CD14-positive monocyte (primary cell): ENCODE measurements at regions not wholly inside any gene's neighbourhood (a gene's known extent, or its start where the extent isn't known, plus 50 kb on each side); places are given as distances from the start of the nearest gene placed in this dataset.

ENCODE experiments used
- DNase-seq, 3 donors: peaks; one replicate each; pipeline ENCODE4 v3.0.0-alpha.2; 2011 to 2022
- H2AFZ ChIP-seq: 2 replicates; pipeline ENCODE4 v1.6.0; 2012; ENCODE audit warnings: mild to moderate bottlenecking, low read depth, low read length, inconsistent platforms; ENCODE audit not compliant: insufficient read depth, poor library complexity, severe bottlenecking
- H3K27ac ChIP-seq, 2 donors: 1 replicate in 1 of 2; 2 replicates in 1 of 2; pipeline ENCODE4 v1.5.1; 2012 to 2013; ENCODE audit warnings: low read length in 2 of 2, control low read depth in 1 of 2, inconsistent platforms in 1 of 2, low read depth in 1 of 2, mild to moderate bottlenecking in 1 of 2
- H3K27me3 ChIP-seq, 2 donors: one replicate each; pipeline versions ENCODE4 v1.6.0 to v1.6.1; 2011 to 2013; ENCODE audit warnings: low read length in 2 of 2; ENCODE audit not compliant: control insufficient read depth in 2 of 2, insufficient read depth in 2 of 2
- H3K36me3 ChIP-seq, 2 donors: replicated peaks in 1 of 2; 1 replicate in 1 of 2; 2 replicates in 1 of 2; pipeline versions ENCODE4 v1.5.1 to v1.6.1; 2012 to 2013; ENCODE audit warnings: low read length in 2 of 2, control low read depth in 1 of 2, inconsistent platforms in 1 of 2, mild to moderate bottlenecking in 1 of 2; ENCODE audit not compliant: insufficient read depth in 2 of 2, control insufficient read depth in 1 of 2
- H3K4me1 ChIP-seq, 2 donors: 1 replicate in 1 of 2; 2 replicates in 1 of 2; pipeline versions ENCODE4 v1.5.1 to v1.6.1; 2012 to 2013; ENCODE audit warnings: low read length in 2 of 2, control low read depth in 1 of 2, inconsistent platforms in 1 of 2, mild to moderate bottlenecking in 1 of 2, moderate library complexity in 1 of 2; ENCODE audit not compliant: insufficient read depth in 2 of 2, control insufficient read depth in 1 of 2
- H3K4me2 ChIP-seq: replicated peaks from 2 replicates; pipeline ENCODE3; 2012; ENCODE audit warnings: low read length, moderate library complexity, mild to moderate bottlenecking; ENCODE audit not compliant: poor library complexity, severe bottlenecking; ENCODE audit errors: extremely low read depth
- H3K4me3 ChIP-seq, 3 experiments: fragments of 200-600 bp in 1 of 3; sonication (generic) in 1 of 3; replicated peaks in 1 of 3; 1 replicate in 2 of 3; 2 replicates in 1 of 3; pipeline ENCODE4 v1.5.1; 2011 to 2013; ENCODE audit warnings: low read length in 3 of 3, mild to moderate bottlenecking in 3 of 3, control low read depth in 2 of 3, low read depth in 2 of 3, inconsistent platforms in 1 of 3, moderate library complexity in 1 of 3
- H3K79me2 ChIP-seq: 2 replicates; pipeline ENCODE4 v1.6.0; 2012; ENCODE audit warnings: mild to moderate bottlenecking, control low read depth, inconsistent platforms, low read length, moderate library complexity; ENCODE audit not compliant: insufficient read depth
- H3K9ac ChIP-seq: 2 replicates; pipeline ENCODE4 v1.6.0; 2017; ENCODE audit warnings: low read length, mild to moderate bottlenecking; ENCODE audit not compliant: insufficient read depth, poor library complexity, severe bottlenecking
- H3K9me3 ChIP-seq, 2 donors: replicated peaks in 1 of 2; 1 replicate in 1 of 2; 2 replicates in 1 of 2; pipeline versions ENCODE4 v1.5.1 to v1.6.1; 2012 to 2013; ENCODE audit warnings: low read length in 2 of 2, control low read depth in 1 of 2; ENCODE audit not compliant: control insufficient read depth in 1 of 2, insufficient read depth in 1 of 2
- H4K20me1 ChIP-seq: 2 replicates; pipeline ENCODE4 v1.6.0; 2012; ENCODE audit warnings: mild to moderate bottlenecking, low read length, control low read depth, moderate library complexity; ENCODE audit not compliant: insufficient read depth
- H3K27ac Mint-ChIP-seq, 7 donors: one replicate each; pipeline ENCODE4 v1.8.0; 2020; ENCODE audit warnings: mild to moderate bottlenecking in 7 of 7, mixed read lengths in 7 of 7, moderate library complexity in 6 of 7, inconsistent platforms in 2 of 7
- H3K27me3 Mint-ChIP-seq, 3 donors: one replicate each; pipeline ENCODE4 v1.8.0; 2021 to 2022; ENCODE audit warnings: low read depth in 3 of 3, mild to moderate bottlenecking in 3 of 3, mixed read lengths in 3 of 3, moderate library complexity in 3 of 3, inconsistent platforms in 1 of 3
- H3K36me3 Mint-ChIP-seq, 2 donors: one replicate each; pipeline ENCODE4 v1.8.0; 2020; ENCODE audit warnings: mixed read lengths in 2 of 2, inconsistent platforms in 1 of 2, mild to moderate bottlenecking in 1 of 2
- H3K4me1 Mint-ChIP-seq: one replicate; pipeline ENCODE4 v1.8.0; 2020; ENCODE audit warnings: mild to moderate bottlenecking, mixed read lengths
- H3K4me3 Mint-ChIP-seq, 2 donors: one replicate each; pipeline ENCODE4 v1.8.0; 2020; ENCODE audit warnings: mild to moderate bottlenecking in 2 of 2, mixed read lengths in 2 of 2, moderate library complexity in 1 of 2
- H3K9me3 Mint-ChIP-seq, 7 donors: one replicate each; pipeline ENCODE4 v1.8.0; 2020 to 2022; ENCODE audit warnings: mixed read lengths in 7 of 7, mild to moderate bottlenecking in 6 of 7, moderate library complexity in 6 of 7, inconsistent platforms in 2 of 7
- CTCF ChIP-seq: fragments of 200-600 bp; IDR thresholded peaks from one replicate; pipeline ENCODE4 v1.8.0; 2022; ENCODE audit warnings: antibody characterized with exemption, mild to moderate bottlenecking
- WGBS: methylation state at CpG from one replicate; pipeline ENCODE4 v1.1.5; 2013; ENCODE audit warnings: missing lambda C conversion rate; ENCODE audit not compliant: insufficient coverage; 5-methylcytosine and 5-hydroxymethylcytosine counted together
- intact Hi-C, 2 donors: fragments of 100-400 bp; cut with micrococcal nuclease; formaldehyde crosslinking; loops; one replicate each; pipeline versions ENCODE4 v1.15.0 to v1.15.1; 2023

- H3K4me1 Mint-ChIP-seq, result no peaks in the 10 kb centered on the region
Measured at GRCh38 chr5:67903656-67904055, 311.9 kb upstream of the PIK3R1 start.

GRCh38 chr5:67903121-67903520, 312.4 kb upstream of the PIK3R1 start:
- no peaks in the 10 kb centered on the region for H3K4me1 ChIP-seq
- intact Hi-C loops, result no loop called here
- no peak overlapping the region for H3K9ac ChIP-seq
- TF ChIP-seq CTCF, result no peak
- H3K4me3 Mint-ChIP-seq, result no peak overlapping the region
- WGBS, result no CpG with 5 or more reads among the region's 2 CpGs
- H3K4me1 Mint-ChIP-seq, result no peaks in the 10 kb centered on the region
- no peak overlapping the region for H3K27ac Mint-ChIP-seq
- H3K27me3 ChIP-seq, result no peaks in the 10 kb centered on the region
- no peaks in the 10 kb centered on the region for H3K9me3 ChIP-seq
- H3K4me2 ChIP-seq, result no peak overlapping the region
- no peaks in the 10 kb centered on the region for H3K36me3 ChIP-seq
- H2AFZ ChIP-seq, result no peak overlapping the region
- peaks cover 0 to 2% (median 0%) of the 10 kb centered on the region in 7 donors for H3K9me3 Mint-ChIP-seq
- no peak for DNase-seq
- H3K36me3 Mint-ChIP-seq, result no peaks in the 10 kb centered on the region
- H4K20me1 ChIP-seq, result no peaks in the 10 kb centered on the region
- H3K4me3 ChIP-seq, result no peak overlapping the region
- no peaks in the 10 kb centered on the region for H3K79me2 ChIP-seq
- no peak overlapping the region for H3K27ac ChIP-seq
- peaks cover 0 to 5% (median 0%) of the 10 kb centered on the region in 3 donors for H3K27me3 Mint-ChIP-seq

More at GRCh38 chr5:67903656-67904055, 311.9 kb upstream of the PIK3R1 start:
- no peak overlapping the region for H3K27ac ChIP-seq
- H3K27me3 ChIP-seq, result no peaks in the 10 kb centered on the region
- no peak for TF ChIP-seq CTCF
- H3K79me2 ChIP-seq, result no peaks in the 10 kb centered on the region
- no peak overlapping the region for H3K4me2 ChIP-seq
- H3K36me3 Mint-ChIP-seq, result no peaks in the 10 kb centered on the region
- H3K36me3 ChIP-seq, result no peaks in the 10 kb centered on the region
- no peaks in the 10 kb centered on the region for H3K4me1 ChIP-seq
- H3K27ac Mint-ChIP-seq, result no peak overlapping the region
- H3K9ac ChIP-seq, result no peak overlapping the region
- H3K9me3 Mint-ChIP-seq, result peaks cover 0 to 2% (median 0%) of the 10 kb centered on the region in 7 donors
- no peak for DNase-seq
- H3K9me3 ChIP-seq, result no peaks in the 10 kb centered on the region
- no peak overlapping the region for H3K4me3 ChIP-seq
- no peak overlapping the region for H2AFZ ChIP-seq
- H3K4me3 Mint-ChIP-seq, result no peak overlapping the region
- no CpG with 5 or more reads among the region's 2 CpGs for WGBS
- H3K27me3 Mint-ChIP-seq, result peaks cover 0 to 5% (median 0%) of the 10 kb centered on the region in 3 donors
- no peaks in the 10 kb centered on the region for H4K20me1 ChIP-seq
- intact Hi-C loops, result no loop called here
